SK-N-SH (cell line): ENCODE measurements at regions not wholly inside any gene's neighbourhood (a gene's known extent, or its start where the extent isn't known, plus 50 kb on each side); places are given as distances from the start of the nearest gene placed in this dataset.

Experiments
- CTCF ChIA-PET: fragments of 300-600, 350-600 bp; formaldehyde crosslinking; extraction: SDS; loops from one replicate; lab custom pipeline; 2021; lab: Yijun Ruan, JAX
- POLR2A ChIA-PET: fragments of 350-600 bp; sonication (Branson Sonifier 250); formaldehyde crosslinking; extraction: SDS; loops from one replicate; lab custom pipeline; 2020; ENCODE audit warnings: antibody characterized with exemption, inconsistent platforms; lab: Yijun Ruan, JAX
- DNase-seq: peaks from one replicate; pipeline ENCODE4 v3.0.0; 2012
- H2AFZ ChIP-seq: fragments of 200-600 bp; sonication (generic); 2 replicates; pipeline ENCODE4 v1.8.1; 2016; ENCODE audit warnings: antibody characterized with exemption, mild to moderate bottlenecking, low read depth
- H3F3A ChIP-seq: fragments of 200-600 bp; sonication (generic); replicated peaks from 2 replicates; pipeline ENCODE3; 2016; ENCODE audit warnings: antibody characterized with exemption, mild to moderate bottlenecking; ENCODE audit not compliant: insufficient read depth
- H3K27ac ChIP-seq, 2 experiments: fragments of 200-500 bp in 1 of 2; fragments of 200-600 bp in 1 of 2; sonication (Bioruptor generic) in 1 of 2; sonication (generic), shearing (Covaris generic) in 1 of 2; 2 replicates each; pipeline versions ENCODE4 v1.5.1 to v1.6.1; 2014 to 2016; ENCODE audit warnings: low read depth in 2 of 2, inconsistent platforms in 1 of 2, low read length in 1 of 2, mild to moderate bottlenecking in 1 of 2, mixed read lengths in 1 of 2
- H3K27me3 ChIP-seq: fragments of 200-600 bp; sonication (generic), shearing (Covaris generic); 2 replicates; pipeline ENCODE4 v1.6.1; 2016; ENCODE audit warnings: mixed run types; ENCODE audit not compliant: insufficient read depth
- H3K36me3 ChIP-seq, 2 experiments: fragments of 200-500 bp in 1 of 2; fragments of 200-600 bp in 1 of 2; sonication (Bioruptor generic) in 1 of 2; sonication (generic) in 1 of 2; replicated peaks in 1 of 2; 2 replicates each; pipeline versions ENCODE3 to v1.5.1; 2014 to 2016; ENCODE audit warnings: low read length in 1 of 2, mild to moderate bottlenecking in 1 of 2; ENCODE audit not compliant: insufficient read depth in 2 of 2, control insufficient read depth in 1 of 2
- H3K4me1 ChIP-seq, 2 experiments: fragments of 200-500 bp in 1 of 2; fragments of 200-600 bp in 1 of 2; sonication (Bioruptor generic) in 1 of 2; sonication (generic), shearing (Covaris generic) in 1 of 2; 2 replicates each; pipeline versions ENCODE4 v1.5.1 to v1.6.1; 2014 to 2016; ENCODE audit warnings: low read depth in 1 of 2, low read length in 1 of 2, mixed run types in 1 of 2; ENCODE audit not compliant: insufficient read depth in 2 of 2, control insufficient read depth in 1 of 2
- H3K4me2 ChIP-seq: fragments of 200-600 bp; sonication (generic), shearing (Covaris generic); 2 replicates; pipeline ENCODE4 v1.6.1; 2017; ENCODE audit warnings: mixed run types
- H3K4me3 ChIP-seq, 2 experiments: fragments of 200-500 bp in 1 of 2; fragments of 200-600 bp in 1 of 2; sonication (Bioruptor generic) in 1 of 2; sonication (generic), shearing (Covaris generic) in 1 of 2; 2 replicates each; pipeline versions ENCODE4 v1.5.1 to v1.8.1; 2014 to 2016; ENCODE audit warnings: low read depth in 2 of 2, inconsistent platforms in 1 of 2, low read length in 1 of 2, mild to moderate bottlenecking in 1 of 2, mixed read lengths in 1 of 2, moderate library complexity in 1 of 2
- H3K79me2 ChIP-seq: fragments of 200-600 bp; sonication (generic); 2 replicates; pipeline ENCODE4 v1.8.1; 2017; ENCODE audit warnings: mild to moderate bottlenecking; ENCODE audit not compliant: insufficient read depth
- H3K9ac ChIP-seq: fragments of 200-600 bp; sonication (generic); 2 replicates; pipeline ENCODE4 v1.6.1; 2017; ENCODE audit warnings: mixed run types
- H3K9me2 ChIP-seq: fragments of 200-600 bp; sonication (generic); 2 replicates; pipeline ENCODE4 v1.6.1; 2017; ENCODE audit warnings: mixed run types
- H3K9me3 ChIP-seq: fragments of 200-600 bp; sonication (generic); 2 replicates; pipeline ENCODE4 v1.6.1; 2017; ENCODE audit warnings: mixed run types, mild to moderate bottlenecking, moderate library complexity
- H4K20me1 ChIP-seq: fragments of 200-600 bp; sonication (generic); 2 replicates; pipeline ENCODE4 v1.6.1; 2017; ENCODE audit warnings: mild to moderate bottlenecking, mixed run types; ENCODE audit not compliant: insufficient read depth
- CHD2 ChIP-seq: fragments of 150-350 bp; IDR thresholded peaks from 2 replicates; pipeline ENCODE4 v1.6.1; 2018; ENCODE audit warnings: low read length; ENCODE audit not compliant: partially characterized antibody
- EP300 ChIP-seq, 2 experiments: IDR thresholded peaks; 2 replicates each; pipeline versions ENCODE4 v1.4.0 to v1.6.1; 2012; ENCODE audit warnings: borderline replicate concordance in 1 of 2, low read depth in 1 of 2, low read length in 1 of 2
- FOXJ3 ChIP-seq: sonication (generic); formaldehyde crosslinking; IDR thresholded peaks from 2 replicates; pipeline ENCODE4 v1.5.1; 2020; ENCODE audit warnings: mild to moderate bottlenecking, missing genetic modification reagents
- GABPA ChIP-seq: IDR thresholded peaks from 2 replicates; pipeline ENCODE4 v1.4.0; 2012; ENCODE audit warnings: low read depth, mild to moderate bottlenecking
- JUND ChIP-seq: IDR thresholded peaks from 2 replicates; pipeline ENCODE4 v1.4.0; 2012
- MAX ChIP-seq: IDR thresholded peaks from 2 replicates; pipeline ENCODE4 v1.4.0; 2012; ENCODE audit warnings: low read depth
- NFIC ChIP-seq: IDR thresholded peaks from 2 replicates; pipeline ENCODE4 v1.4.0; 2012; ENCODE audit warnings: borderline replicate concordance
- POLR2AphosphoS5 ChIP-seq: IDR thresholded peaks from 2 replicates; pipeline ENCODE4 v1.6.1; 2012; ENCODE audit warnings: low read depth, low read length
- RFX5 ChIP-seq: IDR thresholded peaks from 2 replicates; pipeline ENCODE4 v1.6.1; 2012; ENCODE audit warnings: mild to moderate bottlenecking, improper control_type of control experiment, low read length
- RXRA ChIP-seq: IDR thresholded peaks from 2 replicates; pipeline ENCODE4 v1.4.0; 2012; ENCODE audit warnings: low read depth, mild to moderate bottlenecking, borderline replicate concordance
- TCF12 ChIP-seq: IDR thresholded peaks from 2 replicates; pipeline ENCODE4 v1.4.0; 2012
- YY1 ChIP-seq: IDR thresholded peaks from 2 replicates; pipeline ENCODE4 v1.4.0; 2012; ENCODE audit warnings: low read depth, mild to moderate bottlenecking
- ZBTB33 ChIP-seq: IDR thresholded peaks from 2 replicates; pipeline ENCODE4 v1.4.0; 2012; ENCODE audit warnings: low read depth, borderline replicate concordance
- WGBS: methylation state at CpG from one replicate; pipeline ENCODE4 v1.1.6; 2017; ENCODE audit warnings: low lambda C conversion rate; 5-methylcytosine and 5-hydroxymethylcytosine counted together
- TF ChIP-seq, protein P1 (sequence below): fragments of 150-350 bp; IDR thresholded peaks from 2 replicates; pipeline ENCODE4 v1.6.1; 2016; ENCODE audit warnings: mild to moderate bottlenecking, low read depth, low read length
- TF ChIP-seq, protein P2 (sequence below): fragments of 200-600 bp; sonication (generic); IDR thresholded peaks from 2 replicates; pipeline ENCODE4 v1.6.1; 2017; ENCODE audit warnings: antibody characterized with exemption, mild to moderate bottlenecking, moderate library complexity

- H3K79me2 ChIP-seq, result no peaks in the 10 kb centered on the region
- no peaks in the 10 kb centered on the region for H4K20me1 ChIP-seq
- H3K27me3 ChIP-seq, result no peaks in the 10 kb centered on the region
- TF ChIP-seq POLR2AphosphoS5, result no peak
- TF ChIP-seq JUND, result no peak
- TF ChIP-seq FOXJ3 (CRISPR knock-in tag), result no peak
- no peak for TF ChIP-seq EP300 (IDR thresholded peaks at IDR 0.05; ENCODE audit: borderline replicate concordance in 1 of 2, low read depth in 1 of 2, low read length in 1 of 2)
- TF ChIP-seq, protein P1, sequence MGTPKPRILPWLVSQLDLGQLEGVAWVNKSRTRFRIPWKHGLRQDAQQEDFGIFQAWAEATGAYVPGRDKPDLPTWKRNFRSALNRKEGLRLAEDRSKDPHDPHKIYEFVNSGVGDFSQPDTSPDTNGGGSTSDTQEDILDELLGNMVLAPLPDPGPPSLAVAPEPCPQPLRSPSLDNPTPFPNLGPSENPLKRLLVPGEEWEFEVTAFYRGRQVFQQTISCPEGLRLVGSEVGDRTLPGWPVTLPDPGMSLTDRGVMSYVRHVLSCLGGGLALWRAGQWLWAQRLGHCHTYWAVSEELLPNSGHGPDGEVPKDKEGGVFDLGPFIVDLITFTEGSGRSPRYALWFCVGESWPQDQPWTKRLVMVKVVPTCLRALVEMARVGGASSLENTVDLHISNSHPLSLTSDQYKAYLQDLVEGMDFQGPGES, result no peak
- no peak for TF ChIP-seq NFIC
- TF ChIP-seq RFX5, result no peak
- no peak for TF ChIP-seq GABPA
- TF ChIP-seq ZBTB33, result no peak
- TF ChIP-seq, protein P2, sequence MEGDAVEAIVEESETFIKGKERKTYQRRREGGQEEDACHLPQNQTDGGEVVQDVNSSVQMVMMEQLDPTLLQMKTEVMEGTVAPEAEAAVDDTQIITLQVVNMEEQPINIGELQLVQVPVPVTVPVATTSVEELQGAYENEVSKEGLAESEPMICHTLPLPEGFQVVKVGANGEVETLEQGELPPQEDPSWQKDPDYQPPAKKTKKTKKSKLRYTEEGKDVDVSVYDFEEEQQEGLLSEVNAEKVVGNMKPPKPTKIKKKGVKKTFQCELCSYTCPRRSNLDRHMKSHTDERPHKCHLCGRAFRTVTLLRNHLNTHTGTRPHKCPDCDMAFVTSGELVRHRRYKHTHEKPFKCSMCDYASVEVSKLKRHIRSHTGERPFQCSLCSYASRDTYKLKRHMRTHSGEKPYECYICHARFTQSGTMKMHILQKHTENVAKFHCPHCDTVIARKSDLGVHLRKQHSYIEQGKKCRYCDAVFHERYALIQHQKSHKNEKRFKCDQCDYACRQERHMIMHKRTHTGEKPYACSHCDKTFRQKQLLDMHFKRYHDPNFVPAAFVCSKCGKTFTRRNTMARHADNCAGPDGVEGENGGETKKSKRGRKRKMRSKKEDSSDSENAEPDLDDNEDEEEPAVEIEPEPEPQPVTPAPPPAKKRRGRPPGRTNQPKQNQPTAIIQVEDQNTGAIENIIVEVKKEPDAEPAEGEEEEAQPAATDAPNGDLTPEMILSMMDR, result no peak
- no peak for TF ChIP-seq CHD2
- TF ChIP-seq YY1, result no peak
- TF ChIP-seq MAX, result no peak
- TF ChIP-seq TCF12, result no peak
- TF ChIP-seq RXRA, result no peak
- no peaks in the 10 kb centered on the region for H3F3A ChIP-seq
- 8% methylated on average over 8 of the region's 8 CpGs for WGBS
- H3K9me3 ChIP-seq, result no peaks in the 10 kb centered on the region
- H3K27ac ChIP-seq, result no peak overlapping the region
- DNase-seq, result no peak
- no peak overlapping the region for H2AFZ ChIP-seq
- no peak overlapping the region for H3K4me2 ChIP-seq
- H3K4me1 ChIP-seq, result no peaks in the 10 kb centered on the region
- no peak overlapping the region for H3K9ac ChIP-seq
- ChIA-PET CTCF (interaction anchor here (1.5 kb wide), 1 partner anchor 26 kb away, joined by 4 read pairs; no protein-coding TSS in a partner anchor), POLR2A (no interaction called here)
- H3K36me3 ChIP-seq, result no peaks in the 10 kb centered on the region
- H3K4me3 ChIP-seq, result no peak overlapping the region
- H3K9me2 ChIP-seq, result no peaks in the 10 kb centered on the region
These were observed 363.5 kb downstream of the CDH9 start for GRCh38 chr5:26674846-26675245.
